ENCODE measurements at regions not wholly inside any gene's neighbourhood (a gene's known extent, or its start where the extent isn't known, plus 50 kb on each side); places are given as distances from the start of the nearest gene placed in this dataset.

GRCh38 chr11:79575701-79576100 lies 134.9 kb upstream of the TENM4 start:
- TF ChIP-seq POLR2A (IDR thresholded peaks at IDR 0.05; ENCODE audit: low read depth, low read length) (no peak), CTCF (IDR thresholded peaks at IDR 0.05; ENCODE audit: extremely low read depth in 1 of 2, insufficient read depth in 1 of 2, low read depth in 1 of 2, low read length in 2 of 2) (no peak), POLR2AphosphoS5 (IDR thresholded peaks at IDR 0.05; ENCODE audit: insufficient read depth, low read depth, low read length) (no peak), EZH2 (IDR thresholded peaks at IDR 0.05; ENCODE audit: borderline replicate concordance, low read depth, low read length, severe bottlenecking) (no peak), MAX (IDR thresholded peaks at IDR 0.05; ENCODE audit: insufficient read depth, insufficient read length) (no peak), JUN (IDR thresholded peaks at IDR 0.05; ENCODE audit: borderline replicate concordance, insufficient read depth, insufficient read length, low read depth) (no peak), GATA2 (IDR thresholded peaks at IDR 0.05; ENCODE audit: insufficient read depth, insufficient read length, low read depth, low read length) (no peak), MYC (IDR thresholded peaks at IDR 0.05; ENCODE audit: low read depth, low read length) (no peak)
